Vagina (tissue), 2 donors: ENCODE measurements at regions not wholly inside any gene's neighbourhood (a gene's known extent, or its start where the extent isn't known, plus 50 kb on each side); places are given as distances from the start of the nearest gene placed in this dataset.

Source experiments
- POLR2A ChIP-seq, 2 donors: fragments of 450-650 bp; IDR thresholded peaks; one replicate each; pipeline ENCODE4 v1.6.1; 2017; ENCODE audit warnings: antibody characterized with exemption in 2 of 2, mild to moderate bottlenecking in 2 of 2, moderate library complexity in 2 of 2
- TF ChIP-seq, protein P1 (sequence below), 3 experiments: fragments of 450-650 bp in 2 of 3; fragments of 200-600 bp in 1 of 3; sonication (generic) in 1 of 3; IDR thresholded peaks; one replicate each; pipeline ENCODE4 v1.5.1; 2017 to 2019; ENCODE audit warnings: antibody characterized with exemption in 3 of 3, mild to moderate bottlenecking in 2 of 3, moderate library complexity in 2 of 3

DNA sequence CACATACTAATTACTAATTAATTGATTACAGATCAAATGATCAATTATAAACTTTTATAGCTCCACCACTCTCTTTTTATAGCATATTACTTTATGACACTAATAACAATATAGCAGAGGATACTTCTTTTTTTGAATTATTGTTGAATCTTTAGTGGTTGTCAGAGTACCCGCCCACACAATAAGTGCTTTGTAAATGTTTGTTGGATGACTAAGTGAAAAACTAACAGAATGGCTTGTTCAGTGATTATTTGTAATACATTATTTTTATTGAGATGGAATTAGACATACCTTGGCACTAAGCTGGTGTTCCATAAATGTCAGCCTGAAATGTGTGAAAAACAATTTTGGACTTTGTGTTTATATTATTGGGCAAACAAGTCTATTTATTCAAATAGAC, 670.5 kb upstream of the ATXN7L3B start:
- TF ChIP-seq, protein P1, sequence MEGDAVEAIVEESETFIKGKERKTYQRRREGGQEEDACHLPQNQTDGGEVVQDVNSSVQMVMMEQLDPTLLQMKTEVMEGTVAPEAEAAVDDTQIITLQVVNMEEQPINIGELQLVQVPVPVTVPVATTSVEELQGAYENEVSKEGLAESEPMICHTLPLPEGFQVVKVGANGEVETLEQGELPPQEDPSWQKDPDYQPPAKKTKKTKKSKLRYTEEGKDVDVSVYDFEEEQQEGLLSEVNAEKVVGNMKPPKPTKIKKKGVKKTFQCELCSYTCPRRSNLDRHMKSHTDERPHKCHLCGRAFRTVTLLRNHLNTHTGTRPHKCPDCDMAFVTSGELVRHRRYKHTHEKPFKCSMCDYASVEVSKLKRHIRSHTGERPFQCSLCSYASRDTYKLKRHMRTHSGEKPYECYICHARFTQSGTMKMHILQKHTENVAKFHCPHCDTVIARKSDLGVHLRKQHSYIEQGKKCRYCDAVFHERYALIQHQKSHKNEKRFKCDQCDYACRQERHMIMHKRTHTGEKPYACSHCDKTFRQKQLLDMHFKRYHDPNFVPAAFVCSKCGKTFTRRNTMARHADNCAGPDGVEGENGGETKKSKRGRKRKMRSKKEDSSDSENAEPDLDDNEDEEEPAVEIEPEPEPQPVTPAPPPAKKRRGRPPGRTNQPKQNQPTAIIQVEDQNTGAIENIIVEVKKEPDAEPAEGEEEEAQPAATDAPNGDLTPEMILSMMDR (IDR thresholded peaks at IDR 0.05) = no peak
- TF ChIP-seq POLR2A (IDR thresholded peaks at IDR 0.05) = no peak
